ENCODE measurements at regions not wholly inside any gene's neighbourhood (a gene's known extent, or its start where the extent isn't known, plus 50 kb on each side); places are given as distances from the start of the nearest gene placed in this dataset.

- DNase-seq (ENCODE audit: extremely low spot score in 2 of 2), result no peak
- no peaks in the 10 kb centered on the region for H3K4me1 ChIP-seq
- intact Hi-C loops (cut with DNase I), result no loop called here
- no peaks in the 10 kb centered on the region for H3K36me3 ChIP-seq
- H3K9me3 ChIP-seq, result no peaks in the 10 kb centered on the region
- TF ChIP-seq CTCF (IDR thresholded peaks at IDR 0.05) (no peak), POLR2AphosphoS5 (IDR thresholded peaks at IDR 0.05; ENCODE audit: insufficient read depth in 1 of 2, low read depth in 1 of 2) (no peak), POLR2A (IDR thresholded peaks at IDR 0.05) (no peak)
- no peaks in the 10 kb centered on the region for H3K27me3 ChIP-seq
- H3K4me3 ChIP-seq, result no peak overlapping the region
- no peak overlapping the region for H3K27ac ChIP-seq
Observed at GRCh38 chr7:20021831-20022230, 195.4 kb downstream of the MACC1 start.

GRCh38 chr7:20021066-20021465 is 196.1 kb downstream of the MACC1 start:
- no peak overlapping the region for H3K27ac ChIP-seq
- no peak for DNase-seq (ENCODE audit: extremely low spot score in 2 of 2)
- intact Hi-C loops (cut with DNase I), result no loop called here
- H3K9me3 ChIP-seq, result no peaks in the 10 kb centered on the region
- no peaks in the 10 kb centered on the region for H3K36me3 ChIP-seq
- TF ChIP-seq CTCF (IDR thresholded peaks at IDR 0.05), result no peak
- no peaks in the 10 kb centered on the region for H3K4me1 ChIP-seq
- no peaks in the 10 kb centered on the region for H3K27me3 ChIP-seq
- no peak overlapping the region for H3K4me3 ChIP-seq

GRCh38 chr7:20019757-20020432 is 197.3 kb downstream of the MACC1 start:
- H3K27me3 ChIP-seq, result no peaks in the 10 kb centered on the region

GRCh38 chr7:20016669-20017068 is 200.5 kb downstream of the MACC1 start:
- DNase-seq (ENCODE audit: extremely low spot score in 2 of 2), result no peak
- H3K27ac ChIP-seq, result no peak overlapping the region
- TF ChIP-seq POLR2A (IDR thresholded peaks at IDR 0.05) (no peak), POLR2AphosphoS5 (IDR thresholded peaks at IDR 0.05; ENCODE audit: insufficient read depth in 1 of 2, low read depth in 1 of 2) (no peak), CTCF (IDR thresholded peaks at IDR 0.05) (no peak)
- intact Hi-C loops (cut with DNase I), result no loop called here
- no peaks in the 10 kb centered on the region for H3K4me1 ChIP-seq
- H3K9me3 ChIP-seq, result no peaks in the 10 kb centered on the region
- H3K4me3 ChIP-seq, result no peak overlapping the region
- H3K36me3 ChIP-seq, result no peaks in the 10 kb centered on the region
- no peaks in the 10 kb centered on the region for H3K27me3 ChIP-seq

More at GRCh38 chr7:20019757-20020432, 197.3 kb downstream of the MACC1 start:
- H3K9me3 ChIP-seq, result no peaks in the 10 kb centered on the region
- no peak overlapping the region for H3K4me3 ChIP-seq
- no peak for DNase-seq (ENCODE audit: extremely low spot score in 2 of 2)
- no peak overlapping the region for H3K27ac ChIP-seq
- no peaks in the 10 kb centered on the region for H3K36me3 ChIP-seq
- H3K4me1 ChIP-seq, result no peaks in the 10 kb centered on the region
- TF ChIP-seq POLR2AphosphoS5 (IDR thresholded peaks at IDR 0.05; ENCODE audit: insufficient read depth in 1 of 2, low read depth in 1 of 2) (no peak), POLR2A (IDR thresholded peaks at IDR 0.05) (no peak), CTCF (IDR thresholded peaks at IDR 0.05) (no peak)
- intact Hi-C loops (cut with DNase I), result no loop called here

GRCh38 chr7:20013536-20013935 is 203.6 kb downstream of the MACC1 start:
- Histone ChIP-seq H3K9me3 (no peaks in the 10 kb centered on the region), H3K27ac (no peak overlapping the region), H3K27me3 (no peaks in the 10 kb centered on the region), H3K4me3 (no peak overlapping the region), H3K36me3 (no peaks in the 10 kb centered on the region), H3K4me1 (no peaks in the 10 kb centered on the region)
- no peak for DNase-seq (ENCODE audit: extremely low spot score in 2 of 2)
- TF ChIP-seq POLR2A (IDR thresholded peaks at IDR 0.05), result no peak
- TF ChIP-seq POLR2AphosphoS5 (IDR thresholded peaks at IDR 0.05; ENCODE audit: insufficient read depth in 1 of 2, low read depth in 1 of 2), result no peak
- no peak for TF ChIP-seq CTCF (IDR thresholded peaks at IDR 0.05)
- intact Hi-C loops (cut with DNase I), result no loop called here

All from vagina (tissue), 2 donors.